ENCODE measurements at regions not wholly inside any gene's neighbourhood (a gene's known extent, or its start where the extent isn't known, plus 50 kb on each side); places are given as distances from the start of the nearest gene placed in this dataset.

GRCh38 chr3:168648321-168648720, 552.6 kb upstream of the GOLIM4 start:
- no peak for DNase-seq (ENCODE audit: low read depth)
- H3K4me3 ChIP-seq (ENCODE audit: low read depth, low read length): no peak overlapping the region

GRCh38 chr3:168647582-168647981, 551.9 kb upstream of the GOLIM4 start:
- no peak for DNase-seq (ENCODE audit: low read depth)
- H3K4me3 ChIP-seq (ENCODE audit: low read depth, low read length): no peak overlapping the region
- no peak for TF ChIP-seq CTCF (IDR thresholded peaks at IDR 0.05; ENCODE audit: control insufficient read depth, extremely low read depth, insufficient read depth)

More at GRCh38 chr3:168648321-168648720, 552.6 kb upstream of the GOLIM4 start:
- TF ChIP-seq CTCF (IDR thresholded peaks at IDR 0.05; ENCODE audit: control insufficient read depth, extremely low read depth, insufficient read depth): no peak

GRCh38 chr3:168645180-168645579, 549.5 kb upstream of the GOLIM4 start:
- no peak for DNase-seq (ENCODE audit: low read depth)
- no peak for TF ChIP-seq CTCF (IDR thresholded peaks at IDR 0.05; ENCODE audit: control insufficient read depth, extremely low read depth, insufficient read depth)
- H3K4me3 ChIP-seq (ENCODE audit: low read depth, low read length): no peak overlapping the region

- TF ChIP-seq CTCF (IDR thresholded peaks at IDR 0.05; ENCODE audit: control insufficient read depth, extremely low read depth, insufficient read depth): no peak
- H3K4me3 ChIP-seq (ENCODE audit: low read depth, low read length): no peak overlapping the region
- DNase-seq (ENCODE audit: low read depth): no peak
Observed at GRCh38 chr3:168628549-168628948, 532.8 kb upstream of the GOLIM4 start.

GRCh38 chr3:168625477-168625876, 529.8 kb upstream of the GOLIM4 start:
- no peak for TF ChIP-seq CTCF (IDR thresholded peaks at IDR 0.05; ENCODE audit: control insufficient read depth, extremely low read depth, insufficient read depth)
- DNase-seq (ENCODE audit: low read depth): no peak
- no peak overlapping the region for H3K4me3 ChIP-seq (ENCODE audit: low read depth, low read length)

- H3K4me3 ChIP-seq (ENCODE audit: low read depth, low read length): no peak overlapping the region
- no peak for DNase-seq (ENCODE audit: low read depth)
- TF ChIP-seq CTCF (IDR thresholded peaks at IDR 0.05; ENCODE audit: control insufficient read depth, extremely low read depth, insufficient read depth): no peak
Observed at GRCh38 chr3:168624892-168625448, 529.2 kb upstream of the GOLIM4 start.

GRCh38 chr3:168624195-168624594, 528.5 kb upstream of the GOLIM4 start:
- TF ChIP-seq CTCF (IDR thresholded peaks at IDR 0.05; ENCODE audit: control insufficient read depth, extremely low read depth, insufficient read depth): no peak
- H3K4me3 ChIP-seq (ENCODE audit: low read depth, low read length): no peak overlapping the region
- no peak for DNase-seq (ENCODE audit: low read depth)
